ENCODE measurements at regions not wholly inside any gene's neighbourhood (a gene's known extent, or its start where the extent isn't known, plus 50 kb on each side); places are given as distances from the start of the nearest gene placed in this dataset.

DNA sequence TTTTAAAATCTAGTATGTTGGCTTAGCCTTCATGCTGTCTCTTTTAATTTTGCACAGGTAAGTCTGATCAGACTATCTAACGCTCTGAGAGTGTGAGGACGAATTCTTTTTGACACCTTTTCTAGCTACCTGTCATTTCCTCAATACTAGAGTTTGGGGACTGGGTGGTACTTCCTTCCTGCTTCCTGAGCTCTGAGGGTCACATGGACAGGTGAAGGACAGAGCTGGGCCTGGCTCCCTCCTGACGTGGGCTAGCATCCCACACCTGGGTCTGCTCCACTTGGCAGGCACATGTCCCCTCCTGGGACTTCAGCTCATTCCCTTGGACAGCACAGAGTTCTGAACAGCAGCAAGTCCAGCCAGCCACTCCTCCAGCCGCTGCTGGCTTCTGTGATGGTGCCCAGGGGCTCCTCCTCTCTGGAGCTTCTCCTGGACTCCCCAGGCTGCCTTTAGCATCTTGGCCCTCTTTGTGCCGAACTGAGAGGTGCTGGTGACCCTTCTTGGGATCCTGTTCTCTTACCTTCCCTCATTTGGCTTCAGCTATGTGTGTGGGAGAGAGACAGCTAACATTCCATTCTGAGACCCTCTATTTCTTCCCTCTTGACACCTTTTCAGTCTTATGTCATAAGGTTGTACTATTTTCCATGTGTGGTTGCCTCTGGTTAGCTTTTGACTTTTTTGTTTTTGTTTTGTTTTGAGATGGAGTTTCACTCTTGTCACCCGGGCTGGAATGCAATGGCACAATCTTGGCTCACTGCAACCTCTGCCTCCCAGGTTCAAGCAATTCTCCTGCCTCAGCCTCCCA, 106.9 kb downstream of the B3GNT2 start:
- no peak for DNase-seq (ENCODE audit: low spot score)

DNA sequence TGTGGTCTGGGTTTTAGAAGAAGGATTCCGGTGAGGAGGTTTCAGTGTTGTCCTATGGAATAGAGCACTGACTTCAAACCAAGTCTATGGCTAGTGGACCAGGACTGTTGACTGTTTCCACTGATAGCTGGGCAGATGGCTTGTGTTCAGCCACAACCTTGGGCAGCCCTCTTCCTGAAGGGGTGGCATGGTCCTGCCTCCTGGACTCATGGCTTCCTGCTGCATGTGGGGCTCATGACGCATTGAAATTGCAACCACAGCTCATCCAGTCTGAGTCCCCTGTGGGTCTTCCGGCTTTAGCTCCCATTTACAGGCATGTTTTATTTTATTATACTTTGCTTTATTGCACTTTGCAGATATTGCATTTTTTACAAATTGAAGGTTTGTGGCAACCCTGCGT, 105.0 kb downstream of the B3GNT2 start:
- DNase-seq (ENCODE audit: low spot score) = no peak

DNA sequence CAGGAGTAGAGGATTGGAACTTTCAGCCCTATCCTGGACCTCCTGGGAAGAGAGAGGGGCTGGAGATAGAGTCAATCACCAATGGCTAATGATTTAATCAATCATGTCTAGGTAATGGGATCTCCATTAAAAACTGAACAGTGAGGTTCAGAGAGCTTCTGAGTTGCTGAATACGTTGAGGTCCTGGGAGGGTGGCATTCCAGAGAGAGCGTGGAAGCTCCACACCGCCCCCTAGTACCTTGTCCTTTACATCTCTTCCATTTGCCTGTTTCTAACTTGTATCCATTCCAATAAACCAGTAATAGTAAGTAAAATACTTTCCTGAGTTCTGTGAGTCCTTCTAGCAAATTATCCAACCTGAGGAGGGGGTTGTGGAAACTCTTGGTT, 101.7 kb downstream of the B3GNT2 start:
- no peak for DNase-seq (ENCODE audit: low spot score)

GRCh38 chr2:62296832-62297623, 101.1 kb downstream of the B3GNT2 start:
- no peak for DNase-seq (ENCODE audit: low spot score)

- no peak for DNase-seq (ENCODE audit: low spot score)
These were observed 100.3 kb downstream of the B3GNT2 start for GRCh38 chr2:62296034-62296831.

- peak; percentile 96 for DNase-seq (ENCODE audit: low spot score)
These were observed 97.8 kb downstream of the B3GNT2 start for GRCh38 chr2:62293490-62294271.

DNA sequence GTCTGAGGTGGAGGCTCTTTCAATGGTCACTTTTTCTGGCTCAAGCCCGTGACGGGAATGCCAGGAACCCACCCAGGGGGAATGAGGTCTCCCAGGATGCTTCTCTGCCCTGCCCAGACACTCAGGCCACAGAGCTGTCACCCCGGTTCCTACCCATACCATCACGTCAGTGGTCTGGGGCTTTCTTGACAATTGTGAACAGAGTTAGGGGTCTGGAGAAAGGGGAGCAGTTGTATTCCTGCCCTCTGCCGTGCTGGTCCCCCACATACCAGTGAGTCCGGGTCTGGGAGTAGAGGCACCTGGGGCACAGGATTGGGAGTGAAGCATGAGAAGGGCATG, 97.2 kb downstream of the B3GNT2 start:
- no peak for DNase-seq (ENCODE audit: low spot score)

DNA sequence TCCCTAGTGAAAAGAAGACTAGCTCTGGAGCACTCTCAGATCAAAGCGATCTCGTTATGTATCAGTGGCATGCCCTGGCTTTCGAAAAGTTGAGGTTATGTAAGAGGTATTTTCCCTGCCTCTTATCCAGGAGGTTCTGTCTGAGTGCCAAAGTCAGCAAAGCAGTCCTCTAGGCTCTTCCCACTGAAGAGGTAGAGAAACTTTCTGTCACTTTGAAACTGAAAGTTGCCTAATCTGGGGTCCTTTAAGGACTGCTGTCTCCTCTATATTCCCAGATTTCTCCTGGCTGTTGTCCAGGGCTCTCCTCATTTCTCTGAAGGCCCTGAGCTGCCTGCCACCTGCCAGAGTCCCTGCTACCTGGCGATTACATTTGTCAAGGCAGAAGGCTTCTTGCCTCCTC, 96.3 kb downstream of the B3GNT2 start:
- DNase-seq (ENCODE audit: low spot score) = peak; percentile 71

DNA sequence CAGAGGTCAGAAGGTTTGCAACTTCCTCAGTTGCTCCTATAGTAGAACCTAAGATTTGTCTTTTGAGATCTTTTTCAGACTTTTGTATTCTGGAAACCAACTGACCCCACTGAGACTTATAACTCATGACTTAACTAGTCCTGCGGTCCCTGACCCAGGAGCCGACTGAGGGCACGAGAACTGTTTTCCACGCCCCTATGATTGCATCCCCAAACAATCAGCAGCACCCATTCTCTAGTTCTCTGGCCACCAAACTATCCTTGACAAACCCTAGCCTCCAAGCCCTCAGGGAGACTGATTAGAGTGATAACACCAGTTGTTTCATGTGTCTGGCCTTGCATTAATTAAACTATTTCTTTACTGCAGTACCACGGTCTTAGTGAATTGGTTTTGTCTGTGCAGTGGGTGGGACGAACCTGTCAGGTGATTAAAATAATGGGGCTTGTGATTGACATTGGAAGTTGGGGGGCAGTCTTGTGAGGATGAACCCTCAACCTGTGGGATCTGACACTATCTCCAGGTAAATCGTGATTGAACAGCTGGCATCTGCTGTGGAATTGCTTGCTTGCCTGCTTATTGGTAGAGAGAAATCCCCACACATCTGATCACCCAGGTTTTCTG, 95.7 kb downstream of the B3GNT2 start:
- no peak for DNase-seq (ENCODE audit: low spot score)

DNA sequence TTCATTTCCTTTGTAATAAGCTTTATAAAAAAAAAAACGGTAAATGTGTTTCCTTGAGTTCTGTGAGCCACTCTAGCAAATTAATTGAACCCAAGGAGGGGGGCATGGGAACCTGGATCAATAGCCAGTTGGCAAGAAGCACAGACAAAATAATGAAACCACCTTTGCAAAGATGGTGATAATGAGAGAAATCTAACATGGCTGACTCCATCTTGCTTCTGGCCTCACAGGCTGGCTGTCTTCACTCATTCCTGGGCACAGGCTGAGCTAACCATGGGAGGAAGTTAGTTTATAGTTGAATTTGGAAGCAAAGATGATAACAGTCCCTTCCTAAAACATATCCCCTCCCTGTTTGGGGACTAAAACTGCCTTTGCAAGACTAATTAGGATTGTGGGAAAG, 95.1 kb downstream of the B3GNT2 start:
- no peak for DNase-seq (ENCODE audit: low spot score)

DNA sequence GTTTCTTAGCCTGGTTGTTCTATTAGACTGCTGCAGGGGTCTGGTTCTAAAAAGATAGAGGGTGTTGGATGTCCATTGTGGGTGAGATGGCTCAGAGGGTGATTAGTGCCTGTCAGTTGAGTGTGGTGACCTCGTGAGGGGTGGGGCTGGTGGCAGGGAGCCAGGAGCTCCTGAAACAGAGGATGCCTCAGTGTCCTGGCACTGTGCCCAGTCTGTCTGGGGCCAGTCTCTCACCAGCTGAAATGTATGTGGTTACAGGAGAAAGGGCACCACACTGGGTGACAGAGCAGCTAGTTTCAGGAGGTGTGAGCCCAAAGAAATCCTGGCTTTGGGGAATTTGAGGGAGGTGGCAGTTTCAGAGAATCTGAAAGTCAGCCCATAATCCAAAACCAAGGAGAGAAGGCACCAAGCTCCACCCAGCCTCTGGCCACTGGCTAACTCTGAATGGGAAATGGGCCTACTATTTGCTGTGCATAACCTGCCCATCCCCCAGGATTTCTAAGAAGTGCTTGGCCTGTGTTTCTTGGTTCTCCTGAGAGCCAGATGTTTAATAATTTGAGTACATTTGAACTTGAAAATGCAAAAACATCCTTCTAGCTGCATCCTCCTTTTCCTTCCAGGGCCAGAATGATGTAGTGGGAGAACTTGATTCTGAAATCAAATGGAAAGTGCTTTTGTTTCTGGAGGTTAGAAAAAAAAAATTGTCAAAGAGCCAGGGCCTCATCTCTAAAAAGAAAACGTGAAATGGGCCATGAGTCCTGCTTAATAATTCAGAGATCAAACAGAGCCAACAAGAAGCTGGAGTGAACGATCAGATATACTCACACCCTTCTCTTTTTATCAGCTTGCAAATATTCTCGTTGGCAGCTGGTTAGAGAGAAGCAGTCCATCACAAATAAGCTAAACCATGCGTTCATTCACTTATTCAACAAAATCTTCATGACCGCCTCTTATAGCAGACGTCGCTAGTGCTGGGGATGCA, 92.3 kb downstream of the B3GNT2 start:
- DNase-seq (ENCODE audit: low spot score) = peak; percentile 98

GRCh38 chr2:62287282-62287681, 91.4 kb downstream of the B3GNT2 start:
- DNase-seq (ENCODE audit: low spot score) = no peak

GRCh38 chr2:62286089-62286785, 90.3 kb downstream of the B3GNT2 start:
- no peak for DNase-seq (ENCODE audit: low spot score)

GRCh38 chr2:62284980-62285379, 89.1 kb downstream of the B3GNT2 start:
- no peak for DNase-seq (ENCODE audit: low spot score)

DNA sequence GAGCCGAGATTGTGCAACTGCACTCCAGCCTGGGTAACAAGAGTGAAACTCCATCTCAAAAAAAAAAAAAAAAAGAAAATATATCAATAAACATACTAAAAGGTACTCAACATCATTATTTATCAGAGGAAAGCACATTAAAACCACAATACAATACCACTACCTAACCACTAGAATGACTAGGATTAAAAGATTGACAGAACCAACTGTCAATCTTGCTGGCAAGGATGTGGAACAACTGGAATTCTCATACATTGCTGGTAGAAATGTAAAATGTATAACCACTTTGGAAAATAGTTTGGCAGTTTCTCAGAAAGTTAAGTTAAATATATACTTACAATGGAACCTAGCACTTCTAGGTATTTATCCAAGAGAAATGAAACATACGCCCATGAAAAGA, 88.6 kb downstream of the B3GNT2 start:
- no peak for DNase-seq (ENCODE audit: low spot score)

- no peak for DNase-seq (ENCODE audit: low spot score)
These were observed 87.2 kb downstream of the B3GNT2 start for GRCh38 chr2:62283147-62283546.

DNA sequence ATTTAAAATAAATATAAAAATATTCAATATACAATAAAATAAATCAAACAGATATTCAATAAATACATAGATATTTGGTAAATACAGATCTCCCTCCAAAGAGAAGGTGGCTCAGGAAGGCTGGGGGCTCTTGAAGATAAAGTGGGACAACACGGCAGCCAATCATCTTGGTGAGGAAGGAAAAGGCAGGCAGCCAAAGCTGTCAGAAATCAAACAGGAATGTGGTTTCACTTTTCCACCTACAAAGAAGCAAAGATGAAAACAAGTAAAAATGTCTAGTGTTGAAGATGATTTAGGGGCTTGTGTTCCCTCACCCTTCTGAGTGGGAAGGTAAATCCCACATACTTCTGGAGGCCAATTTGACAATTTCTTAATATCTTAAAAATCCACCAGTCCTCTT, 85.7 kb downstream of the B3GNT2 start:
- DNase-seq (ENCODE audit: low spot score) = no peak

DNA sequence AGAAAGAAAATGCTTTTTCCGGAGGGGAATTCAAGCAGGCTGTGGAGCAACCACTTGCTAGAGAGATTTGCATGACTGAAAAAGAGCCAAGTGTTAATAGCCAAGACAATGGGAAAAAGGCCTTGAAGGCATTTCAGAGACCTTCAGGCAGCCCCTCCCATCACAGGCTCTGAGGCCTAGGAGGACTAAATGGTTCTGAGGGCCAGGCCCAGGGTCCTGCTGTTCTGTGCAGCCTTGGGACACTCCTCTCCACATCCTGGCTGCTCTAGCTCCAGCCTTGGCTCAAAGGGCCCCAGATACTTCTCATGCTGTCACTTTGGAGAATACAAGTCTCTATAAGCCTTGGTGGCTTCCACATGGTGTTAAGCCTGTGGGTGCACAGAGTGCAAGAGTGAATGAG, 81.8 kb downstream of the B3GNT2 start:
- DNase-seq (ENCODE audit: low spot score) = no peak

Data from kidney tubule cell (primary cell).